Type B pancreatic cell (in vitro differentiated cells): ENCODE measurements at regions not wholly inside any gene's neighbourhood (a gene's known extent, or its start where the extent isn't known, plus 50 kb on each side); places are given as distances from the start of the nearest gene placed in this dataset.

ENCODE experiments used
- DNase-seq: peaks from one replicate; pipeline ENCODE4 v3.0.0; 2021; ENCODE audit warnings: mixed read lengths; ENCODE audit not compliant: unreplicated experiment; ENCODE audit errors: extremely low spot score
- H3K27ac Mint-ChIP-seq: 2 replicates; pipeline ENCODE4 v1.8.0; 2021; ENCODE audit warnings: mild to moderate bottlenecking, mixed read lengths
- H3K27me3 Mint-ChIP-seq: 2 replicates; pipeline ENCODE4 v1.8.0; 2021; ENCODE audit warnings: mixed read lengths
- H3K36me3 Mint-ChIP-seq: 2 replicates; pipeline ENCODE4 v1.8.0; 2021; ENCODE audit warnings: mixed read lengths
- H3K4me1 Mint-ChIP-seq: one replicate; pipeline ENCODE4 v1.8.0; 2021; ENCODE audit warnings: mixed read lengths; ENCODE audit not compliant: unreplicated experiment
- H3K4me3 Mint-ChIP-seq: 2 replicates; pipeline ENCODE4 v1.8.0; 2021; ENCODE audit warnings: mild to moderate bottlenecking, mixed read lengths
- H3K9me3 Mint-ChIP-seq: 2 replicates; pipeline ENCODE4 v1.8.0; 2021; ENCODE audit warnings: mixed read lengths
- TF ChIP-seq, protein P1 (sequence below): fragments of 200-600 bp; sonication (generic); conservative IDR thresholded peaks from 2 replicates; pipeline ENCODE4 v1.5.0; 2021; ENCODE audit warnings: antibody characterized with exemption, mild to moderate bottlenecking

GRCh38 chr2:150357770-150358467 lies 129.5 kb downstream of the RND3 start:
- Mint-ChIP-seq H3K27me3 (no peaks in the 10 kb centered on the region), H3K27ac (peak overlapping the region; percentile 88)

DNA sequence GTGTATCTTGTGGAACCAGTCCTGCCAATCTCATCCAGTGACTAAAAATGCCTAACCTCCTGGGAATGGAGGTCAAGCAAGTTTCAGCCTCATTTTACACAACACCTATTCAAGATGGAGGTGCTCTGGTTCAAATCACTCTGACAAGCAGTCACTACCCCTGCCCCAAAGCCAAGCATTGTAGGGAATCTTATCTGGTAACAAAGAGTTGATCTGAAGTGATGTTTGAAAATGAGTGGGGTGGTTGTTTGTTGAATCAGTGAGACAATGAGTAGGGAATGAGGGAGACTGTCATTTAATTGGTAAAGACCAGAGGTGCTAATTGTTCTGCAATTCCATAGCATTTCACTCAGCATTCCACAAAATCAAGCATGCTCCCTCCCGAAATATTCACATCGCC lies 132.0 kb downstream of the RND3 start:
- Mint-ChIP-seq H3K27me3 (no peaks in the 10 kb centered on the region), H3K36me3 (no peaks in the 10 kb centered on the region), H3K9me3 (peaks cover 9% of the 10 kb centered on the region), H3K4me1 (peaks cover 3% of the 10 kb centered on the region), H3K27ac (no peak overlapping the region), H3K4me3 (no peak overlapping the region)
- DNase-seq, result no peak
- TF ChIP-seq, protein P1, sequence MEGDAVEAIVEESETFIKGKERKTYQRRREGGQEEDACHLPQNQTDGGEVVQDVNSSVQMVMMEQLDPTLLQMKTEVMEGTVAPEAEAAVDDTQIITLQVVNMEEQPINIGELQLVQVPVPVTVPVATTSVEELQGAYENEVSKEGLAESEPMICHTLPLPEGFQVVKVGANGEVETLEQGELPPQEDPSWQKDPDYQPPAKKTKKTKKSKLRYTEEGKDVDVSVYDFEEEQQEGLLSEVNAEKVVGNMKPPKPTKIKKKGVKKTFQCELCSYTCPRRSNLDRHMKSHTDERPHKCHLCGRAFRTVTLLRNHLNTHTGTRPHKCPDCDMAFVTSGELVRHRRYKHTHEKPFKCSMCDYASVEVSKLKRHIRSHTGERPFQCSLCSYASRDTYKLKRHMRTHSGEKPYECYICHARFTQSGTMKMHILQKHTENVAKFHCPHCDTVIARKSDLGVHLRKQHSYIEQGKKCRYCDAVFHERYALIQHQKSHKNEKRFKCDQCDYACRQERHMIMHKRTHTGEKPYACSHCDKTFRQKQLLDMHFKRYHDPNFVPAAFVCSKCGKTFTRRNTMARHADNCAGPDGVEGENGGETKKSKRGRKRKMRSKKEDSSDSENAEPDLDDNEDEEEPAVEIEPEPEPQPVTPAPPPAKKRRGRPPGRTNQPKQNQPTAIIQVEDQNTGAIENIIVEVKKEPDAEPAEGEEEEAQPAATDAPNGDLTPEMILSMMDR, result no peak

More at GRCh38 chr2:150357770-150358467, 129.5 kb downstream of the RND3 start:
- Mint-ChIP-seq H3K4me3 (no peak overlapping the region), H3K9me3 (peaks cover 8% of the 10 kb centered on the region), H3K36me3 (no peaks in the 10 kb centered on the region), H3K4me1 (peaks cover 3% of the 10 kb centered on the region)
- TF ChIP-seq, protein P1, result no peak
- no peak for DNase-seq

DNA sequence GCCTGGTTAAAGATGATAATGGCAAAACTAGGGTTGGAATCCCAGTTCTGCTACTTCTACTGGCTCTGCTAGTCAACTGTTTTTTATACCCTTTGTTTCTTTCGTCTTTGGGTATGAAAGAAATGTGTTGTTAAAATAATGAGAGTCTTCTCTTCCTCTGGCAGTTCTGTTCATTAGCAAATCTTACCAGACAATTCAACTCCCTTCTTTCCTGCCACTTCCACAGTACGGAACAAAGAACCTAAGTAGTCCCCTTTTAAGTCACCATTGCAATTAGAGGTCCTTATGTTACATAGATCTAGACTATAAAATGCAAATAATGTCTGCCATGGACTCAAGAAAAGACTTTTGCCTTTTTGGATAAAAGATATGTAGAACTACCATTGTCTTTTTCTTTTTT lies 134.1 kb downstream of the RND3 start:
- Mint-ChIP-seq H3K9me3 (peaks cover 7% of the 10 kb centered on the region), H3K27ac (no peak overlapping the region), H3K4me3 (no peak overlapping the region), H3K27me3 (no peaks in the 10 kb centered on the region), H3K4me1 (no peaks in the 10 kb centered on the region), H3K36me3 (no peaks in the 10 kb centered on the region)
- DNase-seq, result no peak
- TF ChIP-seq, protein P1, result no peak

DNA sequence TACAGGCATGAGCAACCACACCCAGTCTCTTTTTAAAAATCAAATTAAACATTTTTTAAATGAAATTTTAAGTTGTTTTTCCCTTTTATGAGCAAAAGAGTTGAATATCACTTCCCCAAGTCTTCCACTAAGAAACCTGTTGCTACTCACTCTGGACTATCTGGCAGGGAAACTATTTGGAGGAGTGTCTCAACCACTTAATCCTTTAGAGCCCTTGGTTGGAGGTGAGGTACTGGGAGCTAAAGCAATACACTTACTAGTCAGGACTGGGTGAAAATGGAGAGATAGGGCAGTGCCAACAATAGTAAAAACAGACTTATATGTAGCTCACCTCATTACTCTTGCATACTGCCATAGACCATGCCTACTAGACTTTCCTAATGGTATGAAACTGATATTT lies 135.5 kb downstream of the RND3 start:
- no peak overlapping the region for H3K27ac Mint-ChIP-seq
- DNase-seq, result no peak
- TF ChIP-seq, protein P1, result no peak
- no peaks in the 10 kb centered on the region for H3K36me3 Mint-ChIP-seq
- H3K9me3 Mint-ChIP-seq, result peaks cover 7% of the 10 kb centered on the region
- H3K4me3 Mint-ChIP-seq, result no peak overlapping the region
- peaks cover 6% of the 10 kb centered on the region for H3K4me1 Mint-ChIP-seq
- H3K27me3 Mint-ChIP-seq, result no peaks in the 10 kb centered on the region

DNA sequence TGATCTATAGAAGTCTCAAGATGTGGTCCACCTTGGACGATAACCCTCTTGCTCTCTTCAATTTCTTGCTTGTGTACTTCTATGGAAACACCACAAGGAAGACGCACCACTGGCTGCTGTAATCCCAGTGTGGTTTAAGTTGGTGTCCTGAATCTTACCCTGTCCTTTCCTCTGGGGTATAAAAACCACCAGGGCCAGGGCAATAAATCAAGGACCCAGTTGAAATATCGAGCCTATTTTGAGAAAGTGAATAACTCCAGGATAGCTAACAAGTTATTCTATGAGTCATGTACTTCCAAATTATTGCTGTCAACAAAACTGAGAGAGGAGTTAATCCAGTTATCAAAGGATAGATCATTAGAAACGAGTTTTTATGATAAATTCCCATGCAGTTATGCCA lies 137.0 kb downstream of the RND3 start:
- Mint-ChIP-seq H3K9me3 (peaks cover 7% of the 10 kb centered on the region), H3K36me3 (no peaks in the 10 kb centered on the region), H3K4me1 (peaks cover 6% of the 10 kb centered on the region), H3K27ac (no peak overlapping the region), H3K27me3 (no peaks in the 10 kb centered on the region), H3K4me3 (no peak overlapping the region)
- DNase-seq, result no peak
- TF ChIP-seq, protein P1, result no peak
